ENCODE measurements at regions not wholly inside any gene's neighbourhood (a gene's known extent, or its start where the extent isn't known, plus 50 kb on each side); places are given as distances from the start of the nearest gene placed in this dataset.

DNA sequence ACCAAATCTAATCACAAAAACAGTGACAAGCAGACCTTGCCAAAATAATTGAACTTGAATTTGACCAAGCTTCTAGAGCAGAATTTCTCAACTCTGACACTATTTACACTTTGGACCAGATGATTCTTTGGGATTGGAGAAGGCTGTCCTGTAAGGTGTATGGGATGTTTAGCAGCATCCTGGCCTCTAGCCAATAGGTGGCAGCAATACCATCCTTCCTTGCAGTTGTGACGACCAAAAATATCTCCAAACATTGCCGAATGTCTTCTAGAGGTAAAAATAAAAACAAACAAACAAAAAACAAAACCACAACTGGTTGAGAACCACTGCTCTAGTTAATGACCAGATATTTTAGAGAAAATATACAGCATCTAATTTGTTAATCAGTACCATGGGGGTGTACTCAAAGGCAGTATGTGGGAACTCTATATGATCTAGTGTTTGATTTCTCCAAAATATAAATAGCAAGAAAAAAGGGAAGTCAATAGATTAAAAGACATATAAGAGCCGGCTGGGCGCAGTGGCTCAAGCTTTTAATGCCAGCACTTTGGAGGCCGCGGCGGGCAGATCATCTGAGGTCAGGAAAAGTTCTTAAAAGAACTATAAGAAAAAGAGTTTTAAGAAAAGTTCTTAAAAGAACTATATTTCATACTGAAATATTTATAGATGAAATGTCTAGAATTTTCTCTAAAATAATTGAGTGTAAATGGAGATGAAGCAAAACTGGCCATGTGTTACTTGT is 60.9 kb upstream of the ZNF527 start:
- no peak for TF ChIP-seq POLR2AphosphoS5 (IDR thresholded peaks at IDR 0.05)
- TF ChIP-seq, protein P1, sequence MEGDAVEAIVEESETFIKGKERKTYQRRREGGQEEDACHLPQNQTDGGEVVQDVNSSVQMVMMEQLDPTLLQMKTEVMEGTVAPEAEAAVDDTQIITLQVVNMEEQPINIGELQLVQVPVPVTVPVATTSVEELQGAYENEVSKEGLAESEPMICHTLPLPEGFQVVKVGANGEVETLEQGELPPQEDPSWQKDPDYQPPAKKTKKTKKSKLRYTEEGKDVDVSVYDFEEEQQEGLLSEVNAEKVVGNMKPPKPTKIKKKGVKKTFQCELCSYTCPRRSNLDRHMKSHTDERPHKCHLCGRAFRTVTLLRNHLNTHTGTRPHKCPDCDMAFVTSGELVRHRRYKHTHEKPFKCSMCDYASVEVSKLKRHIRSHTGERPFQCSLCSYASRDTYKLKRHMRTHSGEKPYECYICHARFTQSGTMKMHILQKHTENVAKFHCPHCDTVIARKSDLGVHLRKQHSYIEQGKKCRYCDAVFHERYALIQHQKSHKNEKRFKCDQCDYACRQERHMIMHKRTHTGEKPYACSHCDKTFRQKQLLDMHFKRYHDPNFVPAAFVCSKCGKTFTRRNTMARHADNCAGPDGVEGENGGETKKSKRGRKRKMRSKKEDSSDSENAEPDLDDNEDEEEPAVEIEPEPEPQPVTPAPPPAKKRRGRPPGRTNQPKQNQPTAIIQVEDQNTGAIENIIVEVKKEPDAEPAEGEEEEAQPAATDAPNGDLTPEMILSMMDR (IDR thresholded peaks at IDR 0.05): no peak
- TF ChIP-seq POLR2A (IDR thresholded peaks at IDR 0.05): no peak

Data from prostate gland (tissue), 2 donors.